ENCODE measurements at regions not wholly inside any gene's neighbourhood (a gene's known extent, or its start where the extent isn't known, plus 50 kb on each side); places are given as distances from the start of the nearest gene placed in this dataset.

- TF ChIP-seq CTCF (IDR thresholded peaks at IDR 0.05; ENCODE audit: control extremely low read depth in 1 of 3, insufficient read depth in 1 of 3, low read depth in 1 of 3, low read length in 3 of 3): no peak
- TF ChIP-seq POLR2AphosphoS5 (IDR thresholded peaks at IDR 0.05; ENCODE audit: low read depth, low read length): no peak
- no peak for TF ChIP-seq KDM4A (IDR thresholded peaks at IDR 0.05; ENCODE audit: low read depth, low read length, severe bottlenecking)
- no peak for TF ChIP-seq EP300 (IDR thresholded peaks at IDR 0.05; ENCODE audit: borderline replicate concordance in 1 of 2, low read depth in 2 of 2, low read length in 2 of 2)
- no peak for TF ChIP-seq USF2 (IDR thresholded peaks at IDR 0.05; ENCODE audit: low read length)
- no peak for TF ChIP-seq GABPA (IDR thresholded peaks at IDR 0.05; ENCODE audit: borderline replicate concordance, insufficient read depth, low read length)
- no peak for TF ChIP-seq HDAC2 (IDR thresholded peaks at IDR 0.05; ENCODE audit: borderline replicate concordance in 1 of 2, low read depth in 2 of 2, low read length in 2 of 2)
- no peak for TF ChIP-seq POLR2A (IDR thresholded peaks at IDR 0.05; ENCODE audit: control extremely low read depth in 1 of 2, low read depth in 2 of 2, low read length in 2 of 2)
- TF ChIP-seq CBX8 (IDR thresholded peaks at IDR 0.05; ENCODE audit: borderline replicate concordance, low read depth, low read length): no peak
- no peak for TF ChIP-seq SP4 (IDR thresholded peaks at IDR 0.05; ENCODE audit: low read length)
- no peak for TF ChIP-seq RXRA (IDR thresholded peaks at IDR 0.05; ENCODE audit: insufficient read depth, low read depth, low read length)
- no peak for TF ChIP-seq MAFK (IDR thresholded peaks at IDR 0.05; ENCODE audit: low read depth, low read length)
- TF ChIP-seq ASH2L (IDR thresholded peaks at IDR 0.05; ENCODE audit: low read length): no peak
- no peak for TF ChIP-seq TAF1 (IDR thresholded peaks at IDR 0.05; ENCODE audit: low read depth, low read length)
These were observed 88.7 kb upstream of the ATP8B1 start for GRCh38 chr18:57891707-57892391.
